ENCODE measurements at regions not wholly inside any gene's neighbourhood (a gene's known extent, or its start where the extent isn't known, plus 50 kb on each side); places are given as distances from the start of the nearest gene placed in this dataset.

DNA sequence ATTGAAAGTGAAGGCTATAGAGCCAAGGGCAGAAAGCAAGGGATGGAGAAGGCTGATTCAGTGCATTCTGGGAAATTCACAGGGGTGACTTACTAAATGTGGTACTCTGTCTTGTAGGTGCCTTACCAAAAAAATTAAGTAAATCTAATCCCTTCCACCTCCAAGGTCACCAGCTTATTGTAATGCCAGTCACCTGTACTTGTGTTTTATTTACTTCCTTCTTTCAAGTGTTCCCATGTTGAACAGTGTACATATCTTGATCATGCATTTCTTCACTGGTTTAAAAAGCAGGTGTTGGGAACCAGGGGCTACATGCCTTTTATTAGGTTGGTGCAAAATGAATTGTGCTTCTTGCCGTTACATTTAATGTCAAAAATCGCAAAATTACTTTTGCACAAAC is 137.0 kb upstream of the ARHGAP28 start:
- WGBS = 91% methylated on average over 2 of the region's 2 CpGs
- no peak for DNase-seq (ENCODE audit: low spot score)
- Histone ChIP-seq H3K4me3 (ENCODE audit: low read depth in 1 of 3, low read length in 3 of 3) (no peak overlapping the region), H3K4me1 (ENCODE audit: control insufficient read depth in 4 of 4, insufficient read depth in 4 of 4, low read length in 3 of 4) (peaks cover 0 to 2% (median 0%) of the 10 kb centered on the region in 4 donors), H3K36me3 (ENCODE audit: control insufficient read depth in 4 of 4, insufficient read depth in 3 of 4, low read depth in 1 of 4, low read length in 3 of 4) (no peaks in the 10 kb centered on the region), H3K27ac (ENCODE audit: low read depth in 1 of 2, low read length in 2 of 2) (no peak overlapping the region), H3K9me3 (ENCODE audit: control insufficient read depth in 4 of 4, low read length in 3 of 4) (no peaks in the 10 kb centered on the region), H3K27me3 (ENCODE audit: control insufficient read depth in 4 of 4, insufficient read depth in 4 of 4, low read length in 3 of 4) (no peaks in the 10 kb centered on the region), H3K9ac (ENCODE audit: low read depth in 1 of 2, low read length in 2 of 2) (no peak overlapping the region)
- TF ChIP-seq, protein P1, sequence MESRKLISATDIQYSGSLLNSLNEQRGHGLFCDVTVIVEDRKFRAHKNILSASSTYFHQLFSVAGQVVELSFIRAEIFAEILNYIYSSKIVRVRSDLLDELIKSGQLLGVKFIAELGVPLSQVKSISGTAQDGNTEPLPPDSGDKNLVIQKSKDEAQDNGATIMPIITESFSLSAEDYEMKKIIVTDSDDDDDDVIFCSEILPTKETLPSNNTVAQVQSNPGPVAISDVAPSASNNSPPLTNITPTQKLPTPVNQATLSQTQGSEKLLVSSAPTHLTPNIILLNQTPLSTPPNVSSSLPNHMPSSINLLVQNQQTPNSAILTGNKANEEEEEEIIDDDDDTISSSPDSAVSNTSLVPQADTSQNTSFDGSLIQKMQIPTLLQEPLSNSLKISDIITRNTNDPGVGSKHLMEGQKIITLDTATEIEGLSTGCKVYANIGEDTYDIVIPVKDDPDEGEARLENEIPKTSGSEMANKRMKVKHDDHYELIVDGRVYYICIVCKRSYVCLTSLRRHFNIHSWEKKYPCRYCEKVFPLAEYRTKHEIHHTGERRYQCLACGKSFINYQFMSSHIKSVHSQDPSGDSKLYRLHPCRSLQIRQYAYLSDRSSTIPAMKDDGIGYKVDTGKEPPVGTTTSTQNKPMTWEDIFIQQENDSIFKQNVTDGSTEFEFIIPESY (IDR thresholded peaks at IDR 0.05) = no peak
- TF ChIP-seq, protein P2, sequence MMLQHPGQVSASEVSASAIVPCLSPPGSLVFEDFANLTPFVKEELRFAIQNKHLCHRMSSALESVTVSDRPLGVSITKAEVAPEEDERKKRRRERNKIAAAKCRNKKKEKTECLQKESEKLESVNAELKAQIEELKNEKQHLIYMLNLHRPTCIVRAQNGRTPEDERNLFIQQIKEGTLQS (IDR thresholded peaks at IDR 0.05) = no peak

DNA sequence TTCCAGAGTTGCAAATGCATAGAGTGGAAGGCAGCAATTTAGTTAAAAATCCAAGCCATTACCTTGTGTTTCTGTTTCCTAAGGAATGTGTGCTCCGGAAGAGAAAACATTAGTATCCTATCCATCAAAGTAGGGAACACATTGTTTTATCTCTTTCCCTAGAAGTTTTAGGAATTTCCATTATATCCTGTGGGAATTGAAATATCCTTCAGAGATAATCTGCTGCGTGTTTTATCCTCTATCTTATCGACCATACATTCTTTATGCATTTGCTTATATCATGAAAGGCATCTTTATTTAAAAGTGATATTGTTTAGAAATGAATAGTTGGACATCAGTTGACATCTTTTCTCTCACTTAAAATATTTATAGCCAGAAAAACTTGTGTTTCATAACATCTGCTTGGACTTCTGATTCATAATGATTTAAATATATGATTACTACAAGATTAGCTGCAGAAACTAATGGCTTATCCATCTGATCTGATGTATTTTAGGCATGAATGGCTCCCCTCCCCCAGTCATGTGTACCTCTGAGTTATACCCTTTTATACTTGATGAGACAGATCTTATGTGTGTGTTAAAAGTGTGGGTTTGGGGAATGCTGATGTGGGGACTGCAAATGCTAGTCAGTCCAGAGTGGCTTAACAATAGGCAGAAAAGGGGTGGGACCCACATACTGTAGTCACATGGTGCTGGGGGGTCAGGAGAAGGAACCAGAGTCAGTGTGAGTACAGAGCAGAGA is 136.2 kb upstream of the ARHGAP28 start:
- DNase-seq (ENCODE audit: low spot score) = no peak
- H3K4me1 ChIP-seq (ENCODE audit: control insufficient read depth in 4 of 4, insufficient read depth in 4 of 4, low read length in 3 of 4) = peaks cover 0 to 2% (median 0%) of the 10 kb centered on the region in 4 donors
- TF ChIP-seq FOXA1 (IDR thresholded peaks at IDR 0.05) = no peak
- no peak for TF ChIP-seq HNF4G (IDR thresholded peaks at IDR 0.05)
- no peak for TF ChIP-seq YY1 (IDR thresholded peaks at IDR 0.05)
- TF ChIP-seq SP1 (IDR thresholded peaks at IDR 0.05) = no peak
- TF ChIP-seq, protein P3, sequence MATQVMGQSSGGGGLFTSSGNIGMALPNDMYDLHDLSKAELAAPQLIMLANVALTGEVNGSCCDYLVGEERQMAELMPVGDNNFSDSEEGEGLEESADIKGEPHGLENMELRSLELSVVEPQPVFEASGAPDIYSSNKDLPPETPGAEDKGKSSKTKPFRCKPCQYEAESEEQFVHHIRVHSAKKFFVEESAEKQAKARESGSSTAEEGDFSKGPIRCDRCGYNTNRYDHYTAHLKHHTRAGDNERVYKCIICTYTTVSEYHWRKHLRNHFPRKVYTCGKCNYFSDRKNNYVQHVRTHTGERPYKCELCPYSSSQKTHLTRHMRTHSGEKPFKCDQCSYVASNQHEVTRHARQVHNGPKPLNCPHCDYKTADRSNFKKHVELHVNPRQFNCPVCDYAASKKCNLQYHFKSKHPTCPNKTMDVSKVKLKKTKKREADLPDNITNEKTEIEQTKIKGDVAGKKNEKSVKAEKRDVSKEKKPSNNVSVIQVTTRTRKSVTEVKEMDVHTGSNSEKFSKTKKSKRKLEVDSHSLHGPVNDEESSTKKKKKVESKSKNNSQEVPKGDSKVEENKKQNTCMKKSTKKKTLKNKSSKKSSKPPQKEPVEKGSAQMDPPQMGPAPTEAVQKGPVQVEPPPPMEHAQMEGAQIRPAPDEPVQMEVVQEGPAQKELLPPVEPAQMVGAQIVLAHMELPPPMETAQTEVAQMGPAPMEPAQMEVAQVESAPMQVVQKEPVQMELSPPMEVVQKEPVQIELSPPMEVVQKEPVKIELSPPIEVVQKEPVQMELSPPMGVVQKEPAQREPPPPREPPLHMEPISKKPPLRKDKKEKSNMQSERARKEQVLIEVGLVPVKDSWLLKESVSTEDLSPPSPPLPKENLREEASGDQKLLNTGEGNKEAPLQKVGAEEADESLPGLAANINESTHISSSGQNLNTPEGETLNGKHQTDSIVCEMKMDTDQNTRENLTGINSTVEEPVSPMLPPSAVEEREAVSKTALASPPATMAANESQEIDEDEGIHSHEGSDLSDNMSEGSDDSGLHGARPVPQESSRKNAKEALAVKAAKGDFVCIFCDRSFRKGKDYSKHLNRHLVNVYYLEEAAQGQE (IDR thresholded peaks at IDR 0.05) = no peak
- no peak for TF ChIP-seq NR2F2 (IDR thresholded peaks at IDR 0.05)
- no peak for TF ChIP-seq FOXA2 (IDR thresholded peaks at IDR 0.05)
- TF ChIP-seq RXRA (IDR thresholded peaks at IDR 0.05) = no peak
- no peak for TF ChIP-seq GABPA (IDR thresholded peaks at IDR 0.05 in 1 of 2, conservative IDR thresholded peaks at IDR 0.05 in 1 of 2)
- no peak overlapping the region for H3K27ac ChIP-seq (ENCODE audit: low read depth in 1 of 2, low read length in 2 of 2)
- H3K27me3 ChIP-seq (ENCODE audit: control insufficient read depth in 4 of 4, insufficient read depth in 4 of 4, low read length in 3 of 4) = no peaks in the 10 kb centered on the region
- no peak overlapping the region for H3K9ac ChIP-seq (ENCODE audit: low read depth in 1 of 2, low read length in 2 of 2)
- no peaks in the 10 kb centered on the region for H3K9me3 ChIP-seq (ENCODE audit: control insufficient read depth in 4 of 4, low read length in 3 of 4)
- no peaks in the 10 kb centered on the region for H3K36me3 ChIP-seq (ENCODE audit: control insufficient read depth in 4 of 4, insufficient read depth in 3 of 4, low read depth in 1 of 4, low read length in 3 of 4)
- H3K4me3 ChIP-seq (ENCODE audit: low read depth in 1 of 3, low read length in 3 of 3) = no peak overlapping the region
- 42% methylated on average over 3 of the region's 3 CpGs for WGBS

DNA sequence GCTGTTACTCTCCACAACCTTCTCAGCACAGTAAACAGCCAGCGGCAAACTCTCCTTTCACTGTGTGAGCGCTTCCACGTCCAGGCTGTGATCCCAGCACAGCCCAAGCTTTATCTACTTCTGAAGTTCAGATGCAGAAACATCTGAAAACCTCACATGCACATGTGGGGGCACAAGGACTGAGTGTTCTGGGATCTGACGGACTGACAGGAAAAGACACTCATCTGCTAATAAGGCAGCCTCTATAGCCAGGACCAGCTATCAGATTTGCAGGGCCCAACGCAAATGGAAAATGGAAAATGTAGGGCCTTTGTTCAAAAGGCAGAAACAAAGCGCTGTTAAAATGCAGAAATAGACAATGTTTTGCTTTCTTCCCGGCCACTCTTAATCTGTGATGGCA is 133.8 kb upstream of the ARHGAP28 start:
- TF ChIP-seq, protein P4, sequence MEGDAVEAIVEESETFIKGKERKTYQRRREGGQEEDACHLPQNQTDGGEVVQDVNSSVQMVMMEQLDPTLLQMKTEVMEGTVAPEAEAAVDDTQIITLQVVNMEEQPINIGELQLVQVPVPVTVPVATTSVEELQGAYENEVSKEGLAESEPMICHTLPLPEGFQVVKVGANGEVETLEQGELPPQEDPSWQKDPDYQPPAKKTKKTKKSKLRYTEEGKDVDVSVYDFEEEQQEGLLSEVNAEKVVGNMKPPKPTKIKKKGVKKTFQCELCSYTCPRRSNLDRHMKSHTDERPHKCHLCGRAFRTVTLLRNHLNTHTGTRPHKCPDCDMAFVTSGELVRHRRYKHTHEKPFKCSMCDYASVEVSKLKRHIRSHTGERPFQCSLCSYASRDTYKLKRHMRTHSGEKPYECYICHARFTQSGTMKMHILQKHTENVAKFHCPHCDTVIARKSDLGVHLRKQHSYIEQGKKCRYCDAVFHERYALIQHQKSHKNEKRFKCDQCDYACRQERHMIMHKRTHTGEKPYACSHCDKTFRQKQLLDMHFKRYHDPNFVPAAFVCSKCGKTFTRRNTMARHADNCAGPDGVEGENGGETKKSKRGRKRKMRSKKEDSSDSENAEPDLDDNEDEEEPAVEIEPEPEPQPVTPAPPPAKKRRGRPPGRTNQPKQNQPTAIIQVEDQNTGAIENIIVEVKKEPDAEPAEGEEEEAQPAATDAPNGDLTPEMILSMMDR (IDR thresholded peaks at IDR 0.05; ENCODE audit: low read depth, low read length, missing input control) = no peak
- TF ChIP-seq GABPA (IDR thresholded peaks at IDR 0.05 in 1 of 2, conservative IDR thresholded peaks at IDR 0.05 in 1 of 2) (no peak), NR2F2 (IDR thresholded peaks at IDR 0.05) (no peak), FOXA2 (IDR thresholded peaks at IDR 0.05) (no peak), JUND (IDR thresholded peaks at IDR 0.05) (no peak), SP1 (IDR thresholded peaks at IDR 0.05) (no peak), FOXA1 (IDR thresholded peaks at IDR 0.05) (no peak)
- TF ChIP-seq, protein P1 (IDR thresholded peaks at IDR 0.05) = no peak
- TF ChIP-seq, protein P5, sequence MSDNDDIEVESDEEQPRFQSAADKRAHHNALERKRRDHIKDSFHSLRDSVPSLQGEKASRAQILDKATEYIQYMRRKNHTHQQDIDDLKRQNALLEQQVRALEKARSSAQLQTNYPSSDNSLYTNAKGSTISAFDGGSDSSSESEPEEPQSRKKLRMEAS (IDR thresholded peaks at IDR 0.05) = no peak
- Histone ChIP-seq H3K4me3 (ENCODE audit: low read depth in 1 of 3, low read length in 3 of 3) (no peak overlapping the region), H3K9ac (ENCODE audit: low read depth in 1 of 2, low read length in 2 of 2) (no peak overlapping the region), H3K9me3 (ENCODE audit: control insufficient read depth in 4 of 4, low read length in 3 of 4) (no peaks in the 10 kb centered on the region), H3K4me1 (ENCODE audit: control insufficient read depth in 4 of 4, insufficient read depth in 4 of 4, low read length in 3 of 4) (peaks cover 0 to 2% (median 0%) of the 10 kb centered on the region in 4 donors), H3K36me3 (ENCODE audit: control insufficient read depth in 4 of 4, insufficient read depth in 3 of 4, low read depth in 1 of 4, low read length in 3 of 4) (no peaks in the 10 kb centered on the region), H3K27ac (ENCODE audit: low read depth in 1 of 2, low read length in 2 of 2) (no peak overlapping the region), H3K27me3 (ENCODE audit: control insufficient read depth in 4 of 4, insufficient read depth in 4 of 4, low read length in 3 of 4) (no peaks in the 10 kb centered on the region)
- no peak for DNase-seq (ENCODE audit: low spot score)
- 83% methylated on average over 7 of the region's 7 CpGs for whole genome bisulfite sequencing
